NCI-H2227 (cell line): ENCODE measurements at regions not wholly inside any gene's neighbourhood (a gene's known extent, or its start where the extent isn't known, plus 50 kb on each side); places are given as distances from the start of the nearest gene placed in this dataset.

Source experiments
- DNase-seq: peaks from one replicate; lab custom pipeline; 2025; ENCODE audit not compliant: unreplicated experiment; lab: John Stamatoyannopoulos, UW

- DNase-seq, result no peak
Measured at GRCh38 chr10:84770824-84771223, 442.4 kb downstream of the CCSER2 start.

- DNase-seq, result peak; percentile 55
Measured at GRCh38 chr10:84783386-84783785, 455.0 kb downstream of the CCSER2 start.

GRCh38 chr10:84783909-84784308, 455.5 kb downstream of the CCSER2 start:
- DNase-seq, result no peak

- DNase-seq, result no peak
Measured at GRCh38 chr10:84784749-84785148, 456.4 kb downstream of the CCSER2 start.

GRCh38 chr10:84789026-84789425, 460.6 kb downstream of the CCSER2 start:
- no peak for DNase-seq

GRCh38 chr10:84798312-84798711, 469.9 kb downstream of the CCSER2 start:
- DNase-seq, result peak; percentile 47

- DNase-seq, result no peak
Measured at GRCh38 chr10:84801156-84801555, 472.8 kb downstream of the CCSER2 start.

- no peak for DNase-seq
Measured at GRCh38 chr10:84801916-84802315, 473.5 kb downstream of the CCSER2 start.

GRCh38 chr10:84805149-84805548, 476.8 kb downstream of the CCSER2 start:
- no peak for DNase-seq

- no peak for DNase-seq
Measured at GRCh38 chr10:84811113-84811512, 482.7 kb downstream of the CCSER2 start.

GRCh38 chr10:84818961-84819360, 490.6 kb downstream of the CCSER2 start:
- peak; percentile 41 for DNase-seq

- peak; percentile 15 for DNase-seq
Measured at GRCh38 chr10:84820120-84820519, 491.7 kb downstream of the CCSER2 start.

- no peak for DNase-seq
Measured at GRCh38 chr10:84820596-84820995, 492.2 kb downstream of the CCSER2 start.

GRCh38 chr10:84822931-84823630, 494.7 kb downstream of the CCSER2 start:
- peak; percentile 68 for DNase-seq

GRCh38 chr10:84824525-84824924, 496.1 kb downstream of the CCSER2 start:
- no peak for DNase-seq

- no peak for DNase-seq
Measured at GRCh38 chr10:84825330-84825729, 496.9 kb downstream of the CCSER2 start.

- peak; percentile 3 for DNase-seq
Measured at GRCh38 chr10:84826704-84827103, 498.3 kb downstream of the CCSER2 start.

- DNase-seq, result no peak
Measured at GRCh38 chr10:84829131-84829530, 500.7 kb downstream of the CCSER2 start.

GRCh38 chr10:84837041-84837812, 508.8 kb downstream of the CCSER2 start:
- peak; percentile 19 for DNase-seq

- no peak for DNase-seq
Measured at GRCh38 chr10:84837877-84838276, 509.5 kb downstream of the CCSER2 start.

- no peak for DNase-seq
Measured at GRCh38 chr10:84838851-84839250, 510.5 kb downstream of the CCSER2 start.

- no peak for DNase-seq
Measured at GRCh38 chr10:84842593-84842992, 514.2 kb downstream of the CCSER2 start.
